Upper lobe of left lung (tissue), 4 donors: ENCODE measurements at regions not wholly inside any gene's neighbourhood (a gene's known extent, or its start where the extent isn't known, plus 50 kb on each side); places are given as distances from the start of the nearest gene placed in this dataset.

Experiments used
- CTCF ChIP-seq, 6 experiments: fragments of 450-650 bp in 4 of 6; fragments of 200-600 bp in 2 of 6; sonication (generic) in 2 of 6; IDR thresholded peaks; one replicate each; pipeline ENCODE4 v1.5.1; 2016 to 2019; ENCODE audit warnings: antibody characterized with exemption in 6 of 6
- EP300 ChIP-seq, 4 donors: sonication (generic); formaldehyde crosslinking; IDR thresholded peaks; one replicate each; pipeline ENCODE4 v1.5.1; 2017; ENCODE audit warnings: antibody characterized with exemption in 4 of 4, control low read depth in 2 of 4

- peak; percentile 74 to 85 (median 80) for TF ChIP-seq CTCF (IDR thresholded peaks at IDR 0.05)
- no peak for TF ChIP-seq EP300 (IDR thresholded peaks at IDR 0.05)
These were observed 130.9 kb upstream of the RAB12 start for GRCh38 chr18:8478166-8478967.
